Thyroid gland (tissue), 4 donors: ENCODE measurements at regions not wholly inside any gene's neighbourhood (a gene's known extent, or its start where the extent isn't known, plus 50 kb on each side); places are given as distances from the start of the nearest gene placed in this dataset.

ENCODE experiments used
- DNase-seq, 2 donors: peaks; one replicate each; pipeline ENCODE4 v3.0.0-alpha.2; 2019
- H3K27ac ChIP-seq, 3 donors: fragments of 200-600 bp; sonication (generic); 1 replicate in 2 of 3; 2 replicates in 1 of 3; pipeline ENCODE4 v1.5.1; 2016 to 2019; ENCODE audit warnings: mild to moderate bottlenecking in 1 of 3, moderate library complexity in 1 of 3
- H3K27me3 ChIP-seq: fragments of 200-600 bp; sonication (generic); one replicate; pipeline ENCODE4 v1.5.1; 2019
- H3K36me3 ChIP-seq, 2 donors: fragments of 200-600 bp; sonication (generic); one replicate each; pipeline ENCODE4 v1.5.1; 2016 to 2019
- H3K4me1 ChIP-seq, 2 donors: fragments of 200-600 bp; sonication (generic); one replicate each; pipeline ENCODE4 v1.5.1; 2017 to 2019
- H3K4me3 ChIP-seq, 3 donors: fragments of 200-600 bp; sonication (generic); replicated peaks in 1 of 3; 1 replicate in 2 of 3; 2 replicates in 1 of 3; pipeline ENCODE4 v1.5.1; 2016; ENCODE audit warnings: mild to moderate bottlenecking in 1 of 3
- H3K9me3 ChIP-seq: fragments of 200-600 bp; sonication (generic); one replicate; pipeline ENCODE4 v1.5.1; 2017
- CTCF ChIP-seq, 6 experiments: fragments of 200-600 bp in 3 of 6; fragments of 450-650 bp in 3 of 6; sonication (generic) in 3 of 6; IDR thresholded peaks; one replicate each; pipeline ENCODE4 v1.5.1; 2016 to 2019; ENCODE audit warnings: antibody characterized with exemption in 6 of 6, mild to moderate bottlenecking in 2 of 6, inconsistent platforms in 1 of 6, moderate library complexity in 1 of 6
- POLR2A ChIP-seq, 2 donors: fragments of 450-650 bp; IDR thresholded peaks; one replicate each; pipeline ENCODE4 v1.6.1; 2017; ENCODE audit warnings: antibody characterized with exemption in 2 of 2, mild to moderate bottlenecking in 2 of 2, moderate library complexity in 1 of 2
- WGBS, 2 donors: methylation state at CpG; one replicate each; pipeline ENCODE4 v1.1.5; 2017; 5-methylcytosine and 5-hydroxymethylcytosine counted together
- intact Hi-C: fragments of 100-400 bp; cut with DNase I; formaldehyde crosslinking; loops from one replicate; pipeline ENCODE4 v1.15.1; 2023

GRCh38 chr6:114955363-114955762 lies 612.5 kb upstream of the HS3ST5 start:
- WGBS, 2 donors = 0 to 87% methylated on average over 1 of the region's 1 CpG

GRCh38 chr6:114952229-114952628 lies 609.4 kb upstream of the HS3ST5 start:
- Histone ChIP-seq H3K27ac (no peak overlapping the region), H3K27me3 (no peaks in the 10 kb centered on the region), H3K9me3 (no peaks in the 10 kb centered on the region), H3K4me3 (no peak overlapping the region), H3K4me1 (no peaks in the 10 kb centered on the region), H3K36me3 (no peaks in the 10 kb centered on the region)
- TF ChIP-seq CTCF (IDR thresholded peaks at IDR 0.05) (no peak), POLR2A (IDR thresholded peaks at IDR 0.05) (no peak)
- intact Hi-C loops = no loop called here
- 62 to 64% methylated on average over 3 of the region's 3 CpGs for WGBS, 2 donors
- DNase-seq = no peak

More at GRCh38 chr6:114955363-114955762, 612.5 kb upstream of the HS3ST5 start:
- Histone ChIP-seq H3K27me3 (no peaks in the 10 kb centered on the region), H3K36me3 (no peaks in the 10 kb centered on the region), H3K4me3 (no peak overlapping the region), H3K4me1 (no peaks in the 10 kb centered on the region), H3K27ac (no peak overlapping the region), H3K9me3 (no peaks in the 10 kb centered on the region)
- intact Hi-C loops = no loop called here
- no peak for DNase-seq
- TF ChIP-seq POLR2A (IDR thresholded peaks at IDR 0.05) = no peak
- no peak for TF ChIP-seq CTCF (IDR thresholded peaks at IDR 0.05)

GRCh38 chr6:114945392-114945791 lies 602.6 kb upstream of the HS3ST5 start:
- WGBS, 2 donors = 85 to 86% methylated on average over 5 of the region's 5 CpGs
- no peak for DNase-seq

GRCh38 chr6:114941078-114941477 lies 598.3 kb upstream of the HS3ST5 start:
- Histone ChIP-seq H3K27me3 (no peaks in the 10 kb centered on the region), H3K36me3 (no peaks in the 10 kb centered on the region), H3K9me3 (no peaks in the 10 kb centered on the region), H3K4me1 (no peaks in the 10 kb centered on the region), H3K4me3 (no peak overlapping the region), H3K27ac (no peak overlapping the region)
- no peak for DNase-seq
- intact Hi-C loops = no loop called here
- TF ChIP-seq CTCF (IDR thresholded peaks at IDR 0.05) (no peak), POLR2A (IDR thresholded peaks at IDR 0.05) (no peak)

More at GRCh38 chr6:114945392-114945791, 602.6 kb upstream of the HS3ST5 start:
- H3K4me1 ChIP-seq = no peaks in the 10 kb centered on the region
- no peak overlapping the region for H3K27ac ChIP-seq
- H3K36me3 ChIP-seq = no peaks in the 10 kb centered on the region
- no peaks in the 10 kb centered on the region for H3K27me3 ChIP-seq
- TF ChIP-seq CTCF (IDR thresholded peaks at IDR 0.05) (no peak), POLR2A (IDR thresholded peaks at IDR 0.05) (no peak)
- H3K9me3 ChIP-seq = no peaks in the 10 kb centered on the region
- intact Hi-C loops = no loop called here
- no peak overlapping the region for H3K4me3 ChIP-seq

- WGBS, 2 donors = 63 to 97% methylated on average over 1 of the region's 1 CpG
- DNase-seq = no peak
- no peak overlapping the region for H3K4me3 ChIP-seq
- no peaks in the 10 kb centered on the region for H3K4me1 ChIP-seq
- H3K27me3 ChIP-seq = no peaks in the 10 kb centered on the region
- H3K27ac ChIP-seq = no peak overlapping the region
- no peak for TF ChIP-seq CTCF (IDR thresholded peaks at IDR 0.05)
- no peak for TF ChIP-seq POLR2A (IDR thresholded peaks at IDR 0.05)
- intact Hi-C loops = no loop called here
- no peaks in the 10 kb centered on the region for H3K9me3 ChIP-seq
- H3K36me3 ChIP-seq = no peaks in the 10 kb centered on the region
These were observed 597.4 kb upstream of the HS3ST5 start for GRCh38 chr6:114940181-114940580.
